ENCODE measurements at regions not wholly inside any gene's neighbourhood (a gene's known extent, or its start where the extent isn't known, plus 50 kb on each side); places are given as distances from the start of the nearest gene placed in this dataset.

- no peaks in the 10 kb centered on the region for H3K9me3 ChIP-seq (ENCODE audit: control insufficient read depth, low read length)
- no peaks in the 10 kb centered on the region for H3K4me1 ChIP-seq (ENCODE audit: control insufficient read depth, insufficient read depth, low read length, poor library complexity, severe bottlenecking)
- no peak overlapping the region for H3K4me3 ChIP-seq (ENCODE audit: extremely low read depth, insufficient read depth, low read length, poor library complexity, severe bottlenecking)
- WGBS, 2 experiments (ENCODE audit: insufficient coverage in 2 of 2): 69% methylated on average over 2 of the region's 3 CpGs; no CpG with 5 or more reads in 1 of the 2 experiments
- H3K36me3 ChIP-seq (ENCODE audit: control insufficient read depth, insufficient read depth, low read length): no peaks in the 10 kb centered on the region
- H3K27ac ChIP-seq (ENCODE audit: low read depth, low read length, severe bottlenecking): no peak overlapping the region
Measured at GRCh38 chr2:48886919-48887318, 131.4 kb upstream of the LHCGR start.

- WGBS, 2 experiments (ENCODE audit: insufficient coverage in 2 of 2): 80% methylated on average over 1 of the region's 1 CpG; no CpG with 5 or more reads in 1 of the 2 experiments
- Histone ChIP-seq H3K27ac (ENCODE audit: low read depth, low read length, severe bottlenecking) (no peak overlapping the region), H3K4me3 (ENCODE audit: extremely low read depth, insufficient read depth, low read length, poor library complexity, severe bottlenecking) (no peak overlapping the region), H3K36me3 (ENCODE audit: control insufficient read depth, insufficient read depth, low read length) (no peaks in the 10 kb centered on the region), H3K9me3 (ENCODE audit: control insufficient read depth, low read length) (no peaks in the 10 kb centered on the region), H3K4me1 (ENCODE audit: control insufficient read depth, insufficient read depth, low read length, poor library complexity, severe bottlenecking) (no peaks in the 10 kb centered on the region)
Measured at GRCh38 chr2:48885841-48886240, 130.3 kb upstream of the LHCGR start.

GRCh38 chr2:48883661-48884060 lies 128.1 kb upstream of the LHCGR start:
- H3K9me3 ChIP-seq (ENCODE audit: control insufficient read depth, low read length): no peaks in the 10 kb centered on the region
- no peaks in the 10 kb centered on the region for H3K4me1 ChIP-seq (ENCODE audit: control insufficient read depth, insufficient read depth, low read length, poor library complexity, severe bottlenecking)
- 100% methylated on average over 1 to 4 of the region's 6 CpGs for WGBS, 2 experiments (ENCODE audit: insufficient coverage in 2 of 2)
- H3K36me3 ChIP-seq (ENCODE audit: control insufficient read depth, insufficient read depth, low read length): no peaks in the 10 kb centered on the region
- no peak overlapping the region for H3K4me3 ChIP-seq (ENCODE audit: extremely low read depth, insufficient read depth, low read length, poor library complexity, severe bottlenecking)
- no peak overlapping the region for H3K27ac ChIP-seq (ENCODE audit: low read depth, low read length, severe bottlenecking)

- 100% methylated on average over 1 to 2 of the region's 2 CpGs for WGBS, 2 experiments (ENCODE audit: insufficient coverage in 2 of 2)
- no peak overlapping the region for H3K27ac ChIP-seq (ENCODE audit: low read depth, low read length, severe bottlenecking)
- H3K9me3 ChIP-seq (ENCODE audit: control insufficient read depth, low read length): no peaks in the 10 kb centered on the region
- H3K36me3 ChIP-seq (ENCODE audit: control insufficient read depth, insufficient read depth, low read length): no peaks in the 10 kb centered on the region
- H3K4me1 ChIP-seq (ENCODE audit: control insufficient read depth, insufficient read depth, low read length, poor library complexity, severe bottlenecking): no peaks in the 10 kb centered on the region
- H3K4me3 ChIP-seq (ENCODE audit: extremely low read depth, insufficient read depth, low read length, poor library complexity, severe bottlenecking): no peak overlapping the region
Measured at GRCh38 chr2:48874282-48874681, 118.8 kb upstream of the LHCGR start.

- Histone ChIP-seq H3K27ac (ENCODE audit: low read depth, low read length, severe bottlenecking) (no peak overlapping the region), H3K9me3 (ENCODE audit: control insufficient read depth, low read length) (no peaks in the 10 kb centered on the region), H3K4me1 (ENCODE audit: control insufficient read depth, insufficient read depth, low read length, poor library complexity, severe bottlenecking) (no peaks in the 10 kb centered on the region), H3K36me3 (ENCODE audit: control insufficient read depth, insufficient read depth, low read length) (no peaks in the 10 kb centered on the region), H3K4me3 (ENCODE audit: extremely low read depth, insufficient read depth, low read length, poor library complexity, severe bottlenecking) (no peak overlapping the region)
- no CpG with 5 or more reads among the region's 1 CpG for WGBS, 2 experiments (ENCODE audit: insufficient coverage in 2 of 2)
Measured at GRCh38 chr2:48873666-48874065, 118.1 kb upstream of the LHCGR start.

GRCh38 chr2:48870942-48871341 lies 115.4 kb upstream of the LHCGR start:
- Histone ChIP-seq H3K4me1 (ENCODE audit: control insufficient read depth, insufficient read depth, low read length, poor library complexity, severe bottlenecking) (no peaks in the 10 kb centered on the region), H3K36me3 (ENCODE audit: control insufficient read depth, insufficient read depth, low read length) (no peaks in the 10 kb centered on the region), H3K9me3 (ENCODE audit: control insufficient read depth, low read length) (no peaks in the 10 kb centered on the region), H3K4me3 (ENCODE audit: extremely low read depth, insufficient read depth, low read length, poor library complexity, severe bottlenecking) (no peak overlapping the region), H3K27ac (ENCODE audit: low read depth, low read length, severe bottlenecking) (no peak overlapping the region)
- WGBS, 2 experiments (ENCODE audit: insufficient coverage in 2 of 2): 75 to 89% methylated on average over 3 to 4 of the region's 4 CpGs

GRCh38 chr2:48870503-48870902 lies 115.0 kb upstream of the LHCGR start:
- no peaks in the 10 kb centered on the region for H3K9me3 ChIP-seq (ENCODE audit: control insufficient read depth, low read length)
- no peak overlapping the region for H3K27ac ChIP-seq (ENCODE audit: low read depth, low read length, severe bottlenecking)
- no peaks in the 10 kb centered on the region for H3K4me1 ChIP-seq (ENCODE audit: control insufficient read depth, insufficient read depth, low read length, poor library complexity, severe bottlenecking)
- no peak overlapping the region for H3K4me3 ChIP-seq (ENCODE audit: extremely low read depth, insufficient read depth, low read length, poor library complexity, severe bottlenecking)
- no peaks in the 10 kb centered on the region for H3K36me3 ChIP-seq (ENCODE audit: control insufficient read depth, insufficient read depth, low read length)
- 89% methylated on average over 1 of the region's 2 CpGs; no CpG with 5 or more reads in 1 of the 2 experiments for WGBS, 2 experiments (ENCODE audit: insufficient coverage in 2 of 2)

GRCh38 chr2:48865704-48866103 lies 110.2 kb upstream of the LHCGR start:
- Histone ChIP-seq H3K36me3 (ENCODE audit: control insufficient read depth, insufficient read depth, low read length) (no peaks in the 10 kb centered on the region), H3K9me3 (ENCODE audit: control insufficient read depth, low read length) (no peaks in the 10 kb centered on the region), H3K4me3 (ENCODE audit: extremely low read depth, insufficient read depth, low read length, poor library complexity, severe bottlenecking) (no peak overlapping the region), H3K4me1 (ENCODE audit: control insufficient read depth, insufficient read depth, low read length, poor library complexity, severe bottlenecking) (no peaks in the 10 kb centered on the region), H3K27ac (ENCODE audit: low read depth, low read length, severe bottlenecking) (no peak overlapping the region)
- WGBS, 2 experiments (ENCODE audit: insufficient coverage in 2 of 2): 86 to 100% methylated on average over 1 of the region's 2 CpGs

- 65 to 71% methylated on average over 2 of the region's 2 CpGs for WGBS, 2 experiments (ENCODE audit: insufficient coverage in 2 of 2)
- H3K36me3 ChIP-seq (ENCODE audit: control insufficient read depth, insufficient read depth, low read length): no peaks in the 10 kb centered on the region
- H3K27ac ChIP-seq (ENCODE audit: low read depth, low read length, severe bottlenecking): no peak overlapping the region
Measured at GRCh38 chr2:48860380-48860779, 104.9 kb upstream of the LHCGR start.

GRCh38 chr2:48856657-48857056 lies 101.1 kb upstream of the LHCGR start:
- no peaks in the 10 kb centered on the region for H3K9me3 ChIP-seq (ENCODE audit: control insufficient read depth, low read length)

More at GRCh38 chr2:48860380-48860779, 104.9 kb upstream of the LHCGR start:
- Histone ChIP-seq H3K4me3 (ENCODE audit: extremely low read depth, insufficient read depth, low read length, poor library complexity, severe bottlenecking) (no peak overlapping the region), H3K4me1 (ENCODE audit: control insufficient read depth, insufficient read depth, low read length, poor library complexity, severe bottlenecking) (no peaks in the 10 kb centered on the region), H3K9me3 (ENCODE audit: control insufficient read depth, low read length) (no peaks in the 10 kb centered on the region)

GRCh38 chr2:48856144-48856543 lies 100.6 kb upstream of the LHCGR start:
- 89 to 93% methylated on average over 3 to 4 of the region's 4 CpGs for WGBS, 2 experiments (ENCODE audit: insufficient coverage in 2 of 2)
- Histone ChIP-seq H3K36me3 (ENCODE audit: control insufficient read depth, insufficient read depth, low read length) (no peaks in the 10 kb centered on the region), H3K4me3 (ENCODE audit: extremely low read depth, insufficient read depth, low read length, poor library complexity, severe bottlenecking) (no peak overlapping the region), H3K9me3 (ENCODE audit: control insufficient read depth, low read length) (no peaks in the 10 kb centered on the region), H3K27ac (ENCODE audit: low read depth, low read length, severe bottlenecking) (no peak overlapping the region), H3K4me1 (ENCODE audit: control insufficient read depth, insufficient read depth, low read length, poor library complexity, severe bottlenecking) (no peaks in the 10 kb centered on the region)

More at GRCh38 chr2:48856657-48857056, 101.1 kb upstream of the LHCGR start:
- Histone ChIP-seq H3K4me3 (ENCODE audit: extremely low read depth, insufficient read depth, low read length, poor library complexity, severe bottlenecking) (no peak overlapping the region), H3K27ac (ENCODE audit: low read depth, low read length, severe bottlenecking) (no peak overlapping the region), H3K4me1 (ENCODE audit: control insufficient read depth, insufficient read depth, low read length, poor library complexity, severe bottlenecking) (no peaks in the 10 kb centered on the region), H3K36me3 (ENCODE audit: control insufficient read depth, insufficient read depth, low read length) (no peaks in the 10 kb centered on the region)
- WGBS, 2 experiments (ENCODE audit: insufficient coverage in 2 of 2): 79 to 89% methylated on average over 1 to 2 of the region's 3 CpGs

Data from mesodermal cell (in vitro differentiated cells).